ENCODE measurements at regions not wholly inside any gene's neighbourhood (a gene's known extent, or its start where the extent isn't known, plus 50 kb on each side); places are given as distances from the start of the nearest gene placed in this dataset.

DNA sequence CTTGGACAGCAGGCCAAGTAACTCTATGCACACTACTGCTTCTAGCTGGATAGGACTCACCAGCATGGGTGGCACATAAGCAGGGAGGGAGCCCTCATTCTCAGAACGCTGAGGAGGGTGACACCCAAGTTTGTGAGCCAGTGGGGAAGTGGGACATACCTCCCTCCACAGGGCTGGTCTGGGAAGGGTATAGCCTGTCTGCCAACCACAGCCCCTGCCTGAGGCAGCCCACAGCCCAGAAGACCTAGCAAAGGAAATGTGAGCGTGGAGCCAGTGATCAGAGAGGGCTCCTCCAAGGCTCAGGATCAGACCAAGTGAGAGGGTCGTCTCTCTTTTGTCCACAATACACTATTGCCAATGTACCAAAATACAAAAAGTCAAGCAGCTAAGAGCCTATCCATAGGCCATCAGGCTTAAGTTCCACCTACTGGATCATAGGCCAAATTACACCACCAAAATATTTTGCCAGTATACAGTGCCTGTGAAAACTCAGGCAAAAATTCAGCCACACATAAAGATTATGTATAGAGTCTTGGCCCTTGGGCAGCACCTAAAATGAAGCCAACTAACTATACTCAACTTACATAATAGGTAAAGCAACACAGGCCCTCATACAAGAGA, 1203.1 kb downstream of the PCDH18 start:
- Histone ChIP-seq H3K27ac (no peak overlapping the region), H3K27me3 (no peaks in the 10 kb centered on the region), H3K4me3 (no peak overlapping the region), H3K36me3 (no peaks in the 10 kb centered on the region), H3K9me3 (no peaks in the 10 kb centered on the region), H3K4me1 (no peaks in the 10 kb centered on the region)
- TF ChIP-seq, protein P1, sequence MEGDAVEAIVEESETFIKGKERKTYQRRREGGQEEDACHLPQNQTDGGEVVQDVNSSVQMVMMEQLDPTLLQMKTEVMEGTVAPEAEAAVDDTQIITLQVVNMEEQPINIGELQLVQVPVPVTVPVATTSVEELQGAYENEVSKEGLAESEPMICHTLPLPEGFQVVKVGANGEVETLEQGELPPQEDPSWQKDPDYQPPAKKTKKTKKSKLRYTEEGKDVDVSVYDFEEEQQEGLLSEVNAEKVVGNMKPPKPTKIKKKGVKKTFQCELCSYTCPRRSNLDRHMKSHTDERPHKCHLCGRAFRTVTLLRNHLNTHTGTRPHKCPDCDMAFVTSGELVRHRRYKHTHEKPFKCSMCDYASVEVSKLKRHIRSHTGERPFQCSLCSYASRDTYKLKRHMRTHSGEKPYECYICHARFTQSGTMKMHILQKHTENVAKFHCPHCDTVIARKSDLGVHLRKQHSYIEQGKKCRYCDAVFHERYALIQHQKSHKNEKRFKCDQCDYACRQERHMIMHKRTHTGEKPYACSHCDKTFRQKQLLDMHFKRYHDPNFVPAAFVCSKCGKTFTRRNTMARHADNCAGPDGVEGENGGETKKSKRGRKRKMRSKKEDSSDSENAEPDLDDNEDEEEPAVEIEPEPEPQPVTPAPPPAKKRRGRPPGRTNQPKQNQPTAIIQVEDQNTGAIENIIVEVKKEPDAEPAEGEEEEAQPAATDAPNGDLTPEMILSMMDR (IDR thresholded peaks at IDR 0.05) = no peak
- TF ChIP-seq POLR2A (IDR thresholded peaks at IDR 0.05) = no peak
- no peak for DNase-seq
- intact Hi-C loops (cut with DNase I; ENCODE audit: low total_unique reads) = no loop called here

DNA sequence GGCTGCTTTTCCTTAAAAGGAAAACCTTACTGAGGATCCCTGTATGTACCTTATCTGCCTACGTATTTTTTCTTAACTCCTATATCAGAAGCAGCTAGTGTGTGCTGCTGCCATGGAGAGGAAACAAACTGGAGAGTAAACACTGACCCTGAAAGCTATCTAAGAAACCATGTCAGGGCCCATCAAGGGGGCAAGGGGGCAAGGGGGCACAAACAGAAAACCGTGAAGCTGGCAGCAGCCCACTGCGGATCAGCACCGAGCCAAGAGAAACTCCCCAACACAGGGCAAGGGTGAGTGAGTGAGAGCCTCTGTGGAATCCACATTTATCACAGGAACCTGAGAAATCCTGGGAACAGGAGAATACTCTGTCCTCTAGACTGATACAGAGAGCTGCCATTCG, 1204.2 kb downstream of the PCDH18 start:
- DNase-seq = no peak
- no peaks in the 10 kb centered on the region for H3K9me3 ChIP-seq
- H3K4me1 ChIP-seq = no peaks in the 10 kb centered on the region
- H3K36me3 ChIP-seq = no peaks in the 10 kb centered on the region
- TF ChIP-seq POLR2A (IDR thresholded peaks at IDR 0.05) = no peak
- TF ChIP-seq, protein P1 (IDR thresholded peaks at IDR 0.05) = no peak
- no peak overlapping the region for H3K4me3 ChIP-seq
- H3K27ac ChIP-seq = no peak overlapping the region
- intact Hi-C loops (cut with DNase I; ENCODE audit: low total_unique reads) = no loop called here
- no peaks in the 10 kb centered on the region for H3K27me3 ChIP-seq

DNA sequence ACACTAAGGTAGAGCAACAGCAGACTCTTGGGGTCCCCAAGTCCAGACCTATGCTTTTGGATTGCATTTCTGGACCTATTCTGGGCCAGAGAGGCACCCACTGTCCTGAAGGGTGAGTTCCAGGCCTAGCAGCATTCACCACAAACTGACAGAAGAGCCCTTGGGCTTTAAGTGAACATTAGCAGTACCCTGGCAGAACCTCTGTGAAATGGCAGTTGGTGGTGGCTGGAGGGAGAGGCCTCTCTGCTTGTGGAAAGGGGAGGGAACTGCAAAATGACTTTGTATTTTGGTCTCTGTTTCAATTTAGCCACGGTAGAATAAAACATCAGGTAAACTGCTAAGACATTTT, 1211.9 kb downstream of the PCDH18 start:
- DNase-seq = no peak
- Histone ChIP-seq H3K27ac (no peak overlapping the region), H3K27me3 (no peaks in the 10 kb centered on the region), H3K36me3 (no peaks in the 10 kb centered on the region), H3K4me1 (no peaks in the 10 kb centered on the region), H3K4me3 (no peak overlapping the region), H3K9me3 (no peaks in the 10 kb centered on the region)
- intact Hi-C loops (cut with DNase I; ENCODE audit: low total_unique reads) = no loop called here
- TF ChIP-seq, protein P1 (IDR thresholded peaks at IDR 0.05) = no peak
- TF ChIP-seq POLR2A (IDR thresholded peaks at IDR 0.05) = no peak

DNA sequence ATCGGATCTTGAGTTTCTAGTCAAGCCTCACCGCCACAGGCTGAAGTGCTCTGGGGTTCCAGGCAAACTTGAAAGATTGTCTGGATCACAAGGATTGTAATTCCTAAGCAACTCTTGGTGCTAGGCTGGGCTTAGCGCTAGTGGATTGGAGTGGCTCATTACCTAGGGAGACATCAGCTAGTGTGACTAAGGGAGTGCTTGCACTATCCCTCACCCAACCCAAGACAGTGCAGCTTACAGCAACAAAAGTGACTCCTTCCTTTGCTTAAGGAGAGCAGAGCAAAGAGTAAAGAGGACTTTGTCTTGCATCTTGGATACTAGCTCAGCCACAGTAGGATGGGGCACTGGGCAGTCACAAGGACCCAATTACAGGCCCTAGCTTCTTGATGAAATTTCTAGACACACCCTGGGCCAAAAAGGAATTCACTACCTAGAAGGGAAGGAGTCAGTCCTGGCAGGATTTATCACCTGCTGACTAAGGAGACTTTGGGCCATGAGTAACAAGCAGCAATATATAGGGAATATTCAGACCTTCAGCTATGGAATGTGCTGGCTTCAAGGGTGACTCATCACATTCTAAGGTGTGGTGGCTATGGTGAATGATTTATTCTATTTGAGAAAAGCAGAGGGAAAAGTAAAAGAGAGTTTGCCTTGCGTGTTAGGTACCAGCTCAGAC, 1212.4 kb downstream of the PCDH18 start:
- H3K4me1 ChIP-seq = no peaks in the 10 kb centered on the region
- TF ChIP-seq POLR2A (IDR thresholded peaks at IDR 0.05) = no peak
- TF ChIP-seq, protein P1 (IDR thresholded peaks at IDR 0.05) = no peak
- no peak overlapping the region for H3K27ac ChIP-seq
- intact Hi-C loops (cut with DNase I; ENCODE audit: low total_unique reads) = no loop called here
- DNase-seq = no peak
- no peaks in the 10 kb centered on the region for H3K36me3 ChIP-seq
- H3K9me3 ChIP-seq = no peaks in the 10 kb centered on the region
- H3K27me3 ChIP-seq = no peaks in the 10 kb centered on the region
- H3K4me3 ChIP-seq = no peak overlapping the region

DNA sequence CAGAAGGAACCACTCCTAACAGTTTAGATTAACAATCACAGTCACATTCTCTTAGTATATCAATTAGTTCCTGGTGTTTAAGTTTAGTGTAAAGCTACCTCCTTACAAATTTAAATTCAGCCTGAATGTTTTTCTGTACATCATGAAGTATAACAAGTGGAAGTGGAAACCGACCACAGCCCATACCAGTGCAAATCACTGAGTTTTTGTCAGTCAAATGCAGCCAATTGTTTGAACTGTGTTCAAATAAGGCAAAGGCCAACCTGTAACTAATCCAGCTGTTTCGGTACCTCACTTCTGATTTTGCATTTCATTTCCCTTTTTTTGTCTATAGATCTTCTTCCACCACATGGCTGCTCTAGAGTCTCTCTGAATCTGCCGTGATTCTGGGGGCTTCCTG, 1215.3 kb downstream of the PCDH18 start:
- intact Hi-C loops (cut with DNase I; ENCODE audit: low total_unique reads) = no loop called here

More for the DNA sequence above, 1215.3 kb downstream of the PCDH18 start:
- TF ChIP-seq POLR2A (IDR thresholded peaks at IDR 0.05) = no peak
- TF ChIP-seq, protein P1 (IDR thresholded peaks at IDR 0.05) = no peak
- DNase-seq = no peak
- Histone ChIP-seq H3K9me3 (no peaks in the 10 kb centered on the region), H3K36me3 (no peaks in the 10 kb centered on the region), H3K27me3 (no peaks in the 10 kb centered on the region), H3K4me1 (no peaks in the 10 kb centered on the region), H3K4me3 (no peak overlapping the region), H3K27ac (no peak overlapping the region)
